Left lung (tissue), 4 donors: ENCODE measurements at regions not wholly inside any gene's neighbourhood (a gene's known extent, or its start where the extent isn't known, plus 50 kb on each side); places are given as distances from the start of the nearest gene placed in this dataset.

ENCODE experiments used
- ATAC-seq: fragments of 200-7000 bp; cut with Tn5 transposase; one replicate; pipeline ENCODE4 v1.9.1; 2020; ENCODE audit warnings: moderate library complexity
- DNase-seq, 4 donors: peaks; one replicate each; pipeline ENCODE4 v3.0.0-alpha.2; 2013 to 2020
- H3K27ac ChIP-seq, 2 donors: fragments of 200-600 bp; sonication (generic) in 1 of 2; one replicate each; pipeline versions ENCODE4 v1.5.0 to v1.8.0; 2020 to 2021
- H3K27me3 ChIP-seq, 2 donors: fragments of 200-600 bp; sonication (generic) in 1 of 2; one replicate each; pipeline versions ENCODE4 v1.5.0 to v1.8.0; 2020 to 2021
- H3K36me3 ChIP-seq, 2 donors: fragments of 200-600 bp; sonication (generic) in 1 of 2; one replicate each; pipeline versions ENCODE4 v1.5.0 to v1.8.0; 2020 to 2021
- H3K4me1 ChIP-seq, 2 donors: fragments of 200-600 bp; one replicate each; pipeline ENCODE4 v1.8.0; 2021
- H3K4me3 ChIP-seq, 2 donors: fragments of 200-600 bp; sonication (generic) in 1 of 2; one replicate each; pipeline versions ENCODE4 v1.5.0 to v1.8.0; 2020 to 2021; ENCODE audit warnings: mild to moderate bottlenecking in 1 of 2
- H3K9me3 ChIP-seq, 2 donors: fragments of 200-600 bp; sonication (generic) in 1 of 2; one replicate each; pipeline versions ENCODE4 v1.5.0 to v1.8.0; 2020 to 2021
- intact Hi-C, 2 donors: fragments of 100-400 bp; cut with DNase I; formaldehyde crosslinking; loops; one replicate each; pipeline versions ENCODE4 v1.11.2 to v1.14.2; 2022
- TF ChIP-seq, protein P1 (sequence below), 2 donors: fragments of 200-600 bp; sonication (generic) in 1 of 2; IDR thresholded peaks; one replicate each; pipeline versions ENCODE4 v1.5.0 to v1.8.0; 2021; ENCODE audit warnings: antibody characterized with exemption in 2 of 2
- donor health status: DM: no; HTN: yes; CAD: no.
- donor health status: DM: no; HTN: no; CAD: no.

DNA sequence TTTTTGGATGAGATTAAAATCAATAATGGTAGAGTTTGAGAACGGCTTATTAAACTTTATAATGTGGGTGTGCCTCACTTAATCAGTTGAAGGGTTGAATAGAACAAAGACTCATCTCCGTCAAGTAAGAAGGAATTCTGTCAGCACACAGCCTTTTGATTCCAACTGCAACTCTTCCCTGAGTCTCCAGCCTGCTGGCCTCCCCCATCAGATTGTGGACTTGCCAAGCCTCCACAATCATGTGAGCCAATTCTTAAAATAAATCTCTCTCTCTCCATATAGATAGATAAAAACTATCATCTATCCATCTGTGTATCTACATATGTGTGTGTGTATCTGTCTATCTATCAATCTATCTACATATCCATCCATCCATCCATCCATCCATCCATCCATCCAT lies 127.4 kb upstream of the BTG1 start:
- no peak overlapping the region for H3K27ac ChIP-seq
- H3K36me3 ChIP-seq = no peaks in the 10 kb centered on the region
- DNase-seq (no peak), ATAC-seq (no peak)
- H3K4me1 ChIP-seq = no peaks in the 10 kb centered on the region
- H3K27me3 ChIP-seq = no peaks in the 10 kb centered on the region
- no peak overlapping the region for H3K4me3 ChIP-seq
- TF ChIP-seq, protein P1, sequence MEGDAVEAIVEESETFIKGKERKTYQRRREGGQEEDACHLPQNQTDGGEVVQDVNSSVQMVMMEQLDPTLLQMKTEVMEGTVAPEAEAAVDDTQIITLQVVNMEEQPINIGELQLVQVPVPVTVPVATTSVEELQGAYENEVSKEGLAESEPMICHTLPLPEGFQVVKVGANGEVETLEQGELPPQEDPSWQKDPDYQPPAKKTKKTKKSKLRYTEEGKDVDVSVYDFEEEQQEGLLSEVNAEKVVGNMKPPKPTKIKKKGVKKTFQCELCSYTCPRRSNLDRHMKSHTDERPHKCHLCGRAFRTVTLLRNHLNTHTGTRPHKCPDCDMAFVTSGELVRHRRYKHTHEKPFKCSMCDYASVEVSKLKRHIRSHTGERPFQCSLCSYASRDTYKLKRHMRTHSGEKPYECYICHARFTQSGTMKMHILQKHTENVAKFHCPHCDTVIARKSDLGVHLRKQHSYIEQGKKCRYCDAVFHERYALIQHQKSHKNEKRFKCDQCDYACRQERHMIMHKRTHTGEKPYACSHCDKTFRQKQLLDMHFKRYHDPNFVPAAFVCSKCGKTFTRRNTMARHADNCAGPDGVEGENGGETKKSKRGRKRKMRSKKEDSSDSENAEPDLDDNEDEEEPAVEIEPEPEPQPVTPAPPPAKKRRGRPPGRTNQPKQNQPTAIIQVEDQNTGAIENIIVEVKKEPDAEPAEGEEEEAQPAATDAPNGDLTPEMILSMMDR (IDR thresholded peaks at IDR 0.05) = no peak
- intact Hi-C loops = no loop called here
- H3K9me3 ChIP-seq = no peaks in the 10 kb centered on the region

DNA sequence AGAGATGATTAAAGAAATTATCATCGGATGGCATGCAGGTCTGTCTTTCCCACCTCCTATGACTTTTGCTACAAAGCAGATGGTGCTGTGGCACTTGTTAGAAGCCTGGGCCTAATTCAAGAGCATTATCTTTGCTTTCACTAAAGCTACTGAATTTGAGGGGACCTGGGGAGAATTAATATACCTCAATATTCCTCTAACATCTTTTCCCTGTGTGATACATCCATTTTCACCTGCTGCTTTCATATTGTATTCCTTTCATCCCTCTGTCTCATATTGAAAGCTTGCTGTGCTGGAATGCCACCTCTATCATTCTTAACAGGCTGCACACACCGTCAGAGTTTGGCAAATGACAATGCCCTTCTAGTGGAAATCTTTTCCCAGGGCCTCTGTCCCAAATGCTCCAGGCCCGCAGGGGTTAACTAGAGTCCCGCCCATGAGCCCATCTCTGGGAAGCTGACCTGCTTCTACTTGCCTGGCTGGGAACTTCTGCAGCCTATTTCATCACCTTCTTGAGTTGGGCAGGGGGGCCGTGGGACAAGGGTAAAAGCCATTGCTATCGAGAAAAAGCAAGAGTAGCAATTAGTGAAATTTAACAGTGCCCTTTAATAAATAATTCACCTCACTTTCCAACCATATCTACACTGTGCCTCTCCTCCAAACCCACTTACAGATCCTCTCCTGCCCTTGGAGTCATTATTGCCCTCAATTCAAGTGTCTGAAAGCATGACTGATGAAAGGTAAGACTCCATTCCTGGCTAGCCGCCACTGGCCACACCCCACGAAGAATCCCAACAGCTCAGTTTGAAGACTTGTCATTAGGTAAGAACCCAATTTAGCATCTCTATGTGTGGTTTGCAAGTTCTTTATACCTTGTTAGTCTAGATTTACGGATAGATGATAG lies 126.7 kb upstream of the BTG1 start:
- Histone ChIP-seq H3K27me3 (no peaks in the 10 kb centered on the region), H3K4me3 (no peak overlapping the region), H3K36me3 (no peaks in the 10 kb centered on the region), H3K27ac (no peak overlapping the region), H3K9me3 (no peaks in the 10 kb centered on the region), H3K4me1 (no peaks in the 10 kb centered on the region)
- peak in 1 of 4 donors; percentile 24 for DNase-seq
- peak; percentile 74 for ATAC-seq
- intact Hi-C loops = no loop called here
- TF ChIP-seq, protein P1 (IDR thresholded peaks at IDR 0.05) = no peak

DNA sequence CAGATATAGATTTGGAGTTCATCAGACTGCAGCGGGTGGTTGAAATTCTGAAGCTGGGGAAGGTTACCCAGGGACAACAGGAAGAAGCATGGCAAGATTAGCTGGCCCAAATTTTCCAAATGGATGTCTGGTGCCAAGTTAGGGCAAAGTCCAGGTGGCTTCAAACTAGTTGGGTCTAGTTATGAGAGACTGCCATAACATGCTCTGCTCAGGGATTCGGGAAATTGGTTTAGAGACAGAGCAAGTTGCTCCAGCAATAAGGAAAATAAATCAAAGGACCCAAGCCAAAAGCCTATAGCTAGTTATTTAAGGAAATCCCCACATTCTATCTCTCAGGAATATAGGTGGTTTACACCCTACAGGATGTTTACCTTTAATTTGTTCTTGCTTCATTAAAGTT lies 125.7 kb upstream of the BTG1 start:
- intact Hi-C loops = no loop called here
- no peak overlapping the region for H3K4me3 ChIP-seq
- DNase-seq (no peak), ATAC-seq (no peak)
- H3K36me3 ChIP-seq = no peaks in the 10 kb centered on the region
- H3K4me1 ChIP-seq = no peaks in the 10 kb centered on the region
- no peak overlapping the region for H3K27ac ChIP-seq
- no peaks in the 10 kb centered on the region for H3K27me3 ChIP-seq
- TF ChIP-seq, protein P1 (IDR thresholded peaks at IDR 0.05) = no peak
- H3K9me3 ChIP-seq = no peaks in the 10 kb centered on the region

DNA sequence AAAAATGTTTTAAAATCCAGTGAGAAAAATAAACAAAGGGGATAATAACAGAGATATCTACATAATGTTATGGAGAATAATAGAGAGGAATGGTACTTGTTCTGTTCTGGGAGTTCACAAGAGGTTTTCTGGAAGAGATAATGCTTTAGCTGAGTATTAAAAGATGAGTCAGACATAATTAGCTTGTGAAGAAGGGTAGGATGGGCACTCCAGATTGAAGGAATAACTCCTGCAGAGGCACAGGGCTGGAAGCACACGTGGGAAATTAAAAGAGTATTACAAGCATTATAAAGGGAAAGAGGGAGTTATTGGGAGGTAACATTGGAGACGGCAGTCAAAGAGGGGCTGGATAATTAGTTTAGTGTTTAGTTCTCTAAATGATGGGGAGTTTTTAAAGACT lies 124.9 kb upstream of the BTG1 start:
- TF ChIP-seq, protein P1 (IDR thresholded peaks at IDR 0.05) = no peak
- H3K27ac ChIP-seq = no peak overlapping the region
- no peak overlapping the region for H3K4me3 ChIP-seq
- no peaks in the 10 kb centered on the region for H3K4me1 ChIP-seq
- H3K27me3 ChIP-seq = no peaks in the 10 kb centered on the region
- no peaks in the 10 kb centered on the region for H3K9me3 ChIP-seq
- intact Hi-C loops = no loop called here
- DNase-seq (no peak), ATAC-seq (no peak)
- H3K36me3 ChIP-seq = no peaks in the 10 kb centered on the region

DNA sequence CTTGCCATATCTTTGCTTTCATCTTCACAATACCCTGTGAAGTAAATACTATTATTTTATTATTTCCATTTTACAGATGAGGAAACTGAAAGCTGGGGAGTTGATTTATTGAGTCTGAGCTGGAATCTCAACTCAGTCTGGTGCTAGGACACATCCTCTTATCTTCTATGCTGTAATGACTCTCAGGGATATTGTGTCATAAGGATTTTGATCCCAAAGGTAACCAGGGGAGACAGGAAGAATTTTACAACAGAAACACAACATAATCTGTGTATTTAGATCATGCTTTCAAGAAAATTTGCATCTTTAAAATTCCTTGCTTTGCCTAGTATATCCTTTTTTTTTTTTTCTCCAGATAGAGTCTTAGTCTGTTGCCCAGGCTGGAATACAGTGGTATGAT lies 123.3 kb upstream of the BTG1 start:
- H3K4me1 ChIP-seq = no peaks in the 10 kb centered on the region
- H3K27me3 ChIP-seq = no peaks in the 10 kb centered on the region
- ATAC-seq = no peak
- TF ChIP-seq, protein P1 (IDR thresholded peaks at IDR 0.05) = no peak
- no peak for DNase-seq
- H3K9me3 ChIP-seq = no peaks in the 10 kb centered on the region
- no peak overlapping the region for H3K27ac ChIP-seq
- no peaks in the 10 kb centered on the region for H3K36me3 ChIP-seq
- intact Hi-C loops = no loop called here
- H3K4me3 ChIP-seq = no peak overlapping the region
